ENCODE measurements at regions not wholly inside any gene's neighbourhood (a gene's known extent, or its start where the extent isn't known, plus 50 kb on each side); places are given as distances from the start of the nearest gene placed in this dataset.

DNA sequence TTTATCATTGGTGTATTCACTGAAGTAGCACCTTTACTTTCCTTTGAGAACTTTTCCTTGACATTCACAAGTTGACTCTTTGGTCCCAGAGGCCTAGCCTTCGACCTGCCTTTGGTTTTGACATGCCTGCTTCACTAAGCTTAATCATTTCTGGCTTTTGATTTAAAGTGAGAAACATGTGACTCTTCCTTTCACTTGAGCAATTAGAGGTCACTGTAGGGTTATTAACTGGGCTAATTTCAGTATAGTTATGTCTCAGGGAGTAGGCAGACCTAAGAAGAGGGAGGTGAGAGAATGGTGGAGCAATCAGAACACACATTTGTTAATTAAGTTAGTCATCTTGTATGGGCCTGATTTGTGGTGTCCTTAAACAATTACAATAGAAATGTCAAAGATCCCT lies 1040.7 kb upstream of the SLC39A10 start:
- TF ChIP-seq, protein P1, sequence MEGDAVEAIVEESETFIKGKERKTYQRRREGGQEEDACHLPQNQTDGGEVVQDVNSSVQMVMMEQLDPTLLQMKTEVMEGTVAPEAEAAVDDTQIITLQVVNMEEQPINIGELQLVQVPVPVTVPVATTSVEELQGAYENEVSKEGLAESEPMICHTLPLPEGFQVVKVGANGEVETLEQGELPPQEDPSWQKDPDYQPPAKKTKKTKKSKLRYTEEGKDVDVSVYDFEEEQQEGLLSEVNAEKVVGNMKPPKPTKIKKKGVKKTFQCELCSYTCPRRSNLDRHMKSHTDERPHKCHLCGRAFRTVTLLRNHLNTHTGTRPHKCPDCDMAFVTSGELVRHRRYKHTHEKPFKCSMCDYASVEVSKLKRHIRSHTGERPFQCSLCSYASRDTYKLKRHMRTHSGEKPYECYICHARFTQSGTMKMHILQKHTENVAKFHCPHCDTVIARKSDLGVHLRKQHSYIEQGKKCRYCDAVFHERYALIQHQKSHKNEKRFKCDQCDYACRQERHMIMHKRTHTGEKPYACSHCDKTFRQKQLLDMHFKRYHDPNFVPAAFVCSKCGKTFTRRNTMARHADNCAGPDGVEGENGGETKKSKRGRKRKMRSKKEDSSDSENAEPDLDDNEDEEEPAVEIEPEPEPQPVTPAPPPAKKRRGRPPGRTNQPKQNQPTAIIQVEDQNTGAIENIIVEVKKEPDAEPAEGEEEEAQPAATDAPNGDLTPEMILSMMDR (IDR thresholded peaks at IDR 0.05; ENCODE audit: extremely low read depth in 1 of 2, insufficient read depth in 1 of 2, low read depth in 1 of 2, low read length in 2 of 2), result no peak
- TF ChIP-seq MYC (IDR thresholded peaks at IDR 0.05; ENCODE audit: low read depth, low read length) (no peak), JUN (IDR thresholded peaks at IDR 0.05; ENCODE audit: borderline replicate concordance, insufficient read depth, insufficient read length, low read depth) (no peak), EZH2 (IDR thresholded peaks at IDR 0.05; ENCODE audit: borderline replicate concordance, low read depth, low read length, severe bottlenecking) (no peak)
- TF ChIP-seq, protein P2, sequence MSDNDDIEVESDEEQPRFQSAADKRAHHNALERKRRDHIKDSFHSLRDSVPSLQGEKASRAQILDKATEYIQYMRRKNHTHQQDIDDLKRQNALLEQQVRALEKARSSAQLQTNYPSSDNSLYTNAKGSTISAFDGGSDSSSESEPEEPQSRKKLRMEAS (IDR thresholded peaks at IDR 0.05; ENCODE audit: insufficient read depth, insufficient read length), result no peak

Measured in endothelial cell of umbilical vein (primary cell).